ENCODE measurements at regions not wholly inside any gene's neighbourhood (a gene's known extent, or its start where the extent isn't known, plus 50 kb on each side); places are given as distances from the start of the nearest gene placed in this dataset.

- H3K4me3 ChIP-seq (ENCODE audit: low read length): no peak overlapping the region
- no peaks in the 10 kb centered on the region for H3K4me1 ChIP-seq (ENCODE audit: low read length)
- no peaks in the 10 kb centered on the region for H3K36me3 ChIP-seq (replicated peaks; ENCODE audit: low read depth, low read length)
- H4K20me1 ChIP-seq (ENCODE audit: insufficient read depth, low read length): no peaks in the 10 kb centered on the region
- no peaks in the 10 kb centered on the region for H3K9me3 ChIP-seq (ENCODE audit: insufficient read depth, low read length)
- no peak overlapping the region for H3K9ac ChIP-seq (ENCODE audit: low read length)
- H3K4me2 ChIP-seq (ENCODE audit: low read length): no peak overlapping the region
- H3K27ac ChIP-seq (ENCODE audit: low read length): no peak overlapping the region
- no peaks in the 10 kb centered on the region for H3K79me2 ChIP-seq (ENCODE audit: low read length)
- peak overlapping the region; percentile 55 for H2AFZ ChIP-seq (ENCODE audit: low read depth, low read length)
- TF ChIP-seq EZH2phosphoT487 (IDR thresholded peaks at IDR 0.05; ENCODE audit: low read depth): no peak
- TF ChIP-seq, protein P1, sequence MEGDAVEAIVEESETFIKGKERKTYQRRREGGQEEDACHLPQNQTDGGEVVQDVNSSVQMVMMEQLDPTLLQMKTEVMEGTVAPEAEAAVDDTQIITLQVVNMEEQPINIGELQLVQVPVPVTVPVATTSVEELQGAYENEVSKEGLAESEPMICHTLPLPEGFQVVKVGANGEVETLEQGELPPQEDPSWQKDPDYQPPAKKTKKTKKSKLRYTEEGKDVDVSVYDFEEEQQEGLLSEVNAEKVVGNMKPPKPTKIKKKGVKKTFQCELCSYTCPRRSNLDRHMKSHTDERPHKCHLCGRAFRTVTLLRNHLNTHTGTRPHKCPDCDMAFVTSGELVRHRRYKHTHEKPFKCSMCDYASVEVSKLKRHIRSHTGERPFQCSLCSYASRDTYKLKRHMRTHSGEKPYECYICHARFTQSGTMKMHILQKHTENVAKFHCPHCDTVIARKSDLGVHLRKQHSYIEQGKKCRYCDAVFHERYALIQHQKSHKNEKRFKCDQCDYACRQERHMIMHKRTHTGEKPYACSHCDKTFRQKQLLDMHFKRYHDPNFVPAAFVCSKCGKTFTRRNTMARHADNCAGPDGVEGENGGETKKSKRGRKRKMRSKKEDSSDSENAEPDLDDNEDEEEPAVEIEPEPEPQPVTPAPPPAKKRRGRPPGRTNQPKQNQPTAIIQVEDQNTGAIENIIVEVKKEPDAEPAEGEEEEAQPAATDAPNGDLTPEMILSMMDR (IDR thresholded peaks at IDR 0.05; ENCODE audit: low read depth, low read length): no peak
- H3K27me3 ChIP-seq (ENCODE audit: low read depth, low read length): no peaks in the 10 kb centered on the region
Observed at GRCh38 chr3:88912294-88912877, 195.0 kb upstream of the EPHA3 start.

- no peak overlapping the region for H3K9ac ChIP-seq (ENCODE audit: low read length)
- H3K27me3 ChIP-seq (ENCODE audit: low read depth, low read length): no peaks in the 10 kb centered on the region
- no peaks in the 10 kb centered on the region for H4K20me1 ChIP-seq (ENCODE audit: insufficient read depth, low read length)
- no peak overlapping the region for H3K27ac ChIP-seq (ENCODE audit: low read length)
- no peaks in the 10 kb centered on the region for H3K4me1 ChIP-seq (ENCODE audit: low read length)
- no peak for TF ChIP-seq EZH2phosphoT487 (IDR thresholded peaks at IDR 0.05; ENCODE audit: low read depth)
- TF ChIP-seq, protein P1 (IDR thresholded peaks at IDR 0.05; ENCODE audit: low read depth, low read length): no peak
- no peak overlapping the region for H3K4me3 ChIP-seq (ENCODE audit: low read length)
- H3K4me2 ChIP-seq (ENCODE audit: low read length): no peak overlapping the region
- H3K79me2 ChIP-seq (ENCODE audit: low read length): no peaks in the 10 kb centered on the region
- H3K36me3 ChIP-seq (replicated peaks; ENCODE audit: low read depth, low read length): no peaks in the 10 kb centered on the region
- H3K9me3 ChIP-seq (ENCODE audit: insufficient read depth, low read length): no peaks in the 10 kb centered on the region
- no peak overlapping the region for H2AFZ ChIP-seq (ENCODE audit: low read depth, low read length)
Observed at GRCh38 chr3:88918841-88919240, 188.6 kb upstream of the EPHA3 start.

- H3K27me3 ChIP-seq (ENCODE audit: low read depth, low read length): no peaks in the 10 kb centered on the region
- no peaks in the 10 kb centered on the region for H4K20me1 ChIP-seq (ENCODE audit: insufficient read depth, low read length)
- H2AFZ ChIP-seq (ENCODE audit: low read depth, low read length): no peak overlapping the region
- H3K4me3 ChIP-seq (ENCODE audit: low read length): no peak overlapping the region
- no peak overlapping the region for H3K27ac ChIP-seq (ENCODE audit: low read length)
- no peak overlapping the region for H3K4me2 ChIP-seq (ENCODE audit: low read length)
- H3K9ac ChIP-seq (ENCODE audit: low read length): no peak overlapping the region
- H3K9me3 ChIP-seq (ENCODE audit: insufficient read depth, low read length): no peaks in the 10 kb centered on the region
- H3K4me1 ChIP-seq (ENCODE audit: low read length): no peaks in the 10 kb centered on the region
- no peaks in the 10 kb centered on the region for H3K36me3 ChIP-seq (replicated peaks; ENCODE audit: low read depth, low read length)
- no peaks in the 10 kb centered on the region for H3K79me2 ChIP-seq (ENCODE audit: low read length)
- no peak for TF ChIP-seq EZH2phosphoT487 (IDR thresholded peaks at IDR 0.05; ENCODE audit: low read depth)
- TF ChIP-seq, protein P1 (IDR thresholded peaks at IDR 0.05; ENCODE audit: low read depth, low read length): no peak
Observed at GRCh38 chr3:88921986-88922385, 185.4 kb upstream of the EPHA3 start.

DNA sequence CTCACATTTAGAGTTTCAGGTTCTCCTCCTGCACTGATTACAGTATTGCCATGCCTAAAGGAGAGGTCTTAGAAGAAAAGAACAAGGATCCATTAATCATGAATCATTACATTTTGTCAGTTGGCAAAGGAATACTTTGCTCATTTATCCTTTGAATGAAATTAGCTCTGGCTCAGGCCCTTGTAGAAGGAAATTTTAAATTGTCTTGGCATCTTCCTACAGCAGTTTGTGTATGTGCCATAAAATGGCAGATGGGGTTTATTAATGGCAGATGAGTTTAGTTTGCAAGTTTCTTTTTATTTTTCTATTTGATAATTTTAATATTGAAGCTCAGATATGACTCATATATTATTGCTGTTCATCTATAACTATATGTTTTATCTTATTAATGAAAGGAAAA is 181.2 kb upstream of the EPHA3 start:
- Histone ChIP-seq H3K4me1 (ENCODE audit: low read length) (no peaks in the 10 kb centered on the region), H3K27me3 (ENCODE audit: low read depth, low read length) (no peaks in the 10 kb centered on the region), H3K79me2 (ENCODE audit: low read length) (no peaks in the 10 kb centered on the region), H3K4me2 (ENCODE audit: low read length) (no peak overlapping the region), H2AFZ (ENCODE audit: low read depth, low read length) (no peak overlapping the region), H3K4me3 (ENCODE audit: low read length) (no peak overlapping the region), H3K9me3 (ENCODE audit: insufficient read depth, low read length) (no peaks in the 10 kb centered on the region), H3K9ac (ENCODE audit: low read length) (no peak overlapping the region), H3K27ac (ENCODE audit: low read length) (no peak overlapping the region), H3K36me3 (replicated peaks; ENCODE audit: low read depth, low read length) (no peaks in the 10 kb centered on the region), H4K20me1 (ENCODE audit: insufficient read depth, low read length) (no peaks in the 10 kb centered on the region)
- TF ChIP-seq, protein P1 (IDR thresholded peaks at IDR 0.05; ENCODE audit: low read depth, low read length): no peak
- no peak for TF ChIP-seq EZH2phosphoT487 (IDR thresholded peaks at IDR 0.05; ENCODE audit: low read depth)

All from OCI-LY3 (cell line).